ENCODE measurements at regions not wholly inside any gene's neighbourhood (a gene's known extent, or its start where the extent isn't known, plus 50 kb on each side); places are given as distances from the start of the nearest gene placed in this dataset.
"Not testable (repeated sequence)": the region's sequence is repeated elsewhere in the genome, so short reads cannot be mapped to it uniquely, and the experiment has no call there.

DNA sequence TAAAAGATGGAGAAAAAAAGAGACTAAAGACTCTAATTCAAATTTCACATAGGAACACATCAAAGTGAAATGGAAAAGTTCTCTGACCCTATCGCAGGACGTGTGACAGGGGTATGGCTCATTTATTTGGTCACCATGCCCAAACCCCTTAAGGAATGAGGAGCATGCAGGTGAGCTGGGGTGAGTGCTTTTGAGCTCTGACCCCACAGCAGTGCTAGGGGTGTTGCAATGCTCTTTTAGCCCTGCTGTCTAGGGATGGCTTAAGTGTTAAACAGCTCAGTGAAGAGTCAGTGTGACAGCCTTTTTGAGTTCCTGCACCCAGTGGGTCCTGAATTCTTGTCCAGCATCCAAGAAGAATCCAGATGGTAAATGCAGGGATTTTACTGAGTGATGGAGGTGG is 143.0 kb upstream of the ANKRD55 start:
- no peak for DNase-seq (ENCODE audit: low read depth, low spot score)
- Histone ChIP-seq H3K9me1 (ENCODE audit: control insufficient read depth, extremely low read depth, insufficient read depth, low read length) (no peaks in the 10 kb centered on the region), H2AFZ (ENCODE audit: control insufficient read depth, low read length) (no peak overlapping the region), H3K9ac (ENCODE audit: control insufficient read depth, extremely low read depth, insufficient read depth, low read length) (no peak overlapping the region), H3K4me1 (ENCODE audit: control insufficient read depth, extremely low read depth, insufficient read depth, low read length) (no peaks in the 10 kb centered on the region), H3K36me3 (ENCODE audit: control insufficient read depth in 2 of 2, extremely low read depth in 1 of 2, insufficient read depth in 2 of 2, low read length in 2 of 2) (no peaks in the 10 kb centered on the region), H3K4me2 (ENCODE audit: control insufficient read depth, extremely low read depth, insufficient read depth, low read depth, low read length) (no peak overlapping the region), H3K4me3 (ENCODE audit: control insufficient read depth in 2 of 3, extremely low read depth in 1 of 3, insufficient read depth in 2 of 3, low read depth in 1 of 3, low read length in 3 of 3) (no peak overlapping the region), H3K79me2 (ENCODE audit: control insufficient read depth, insufficient read depth, low read length) (no peaks in the 10 kb centered on the region), H3K9me3 (ENCODE audit: control insufficient read depth, low read depth, low read length) (no peaks in the 10 kb centered on the region), H3K27me3 (ENCODE audit: control insufficient read depth, extremely low read depth, insufficient read depth, low read length) (no peaks in the 10 kb centered on the region), H3K27ac (ENCODE audit: control insufficient read depth, insufficient read depth, low read length) (no peak overlapping the region), H4K20me1 (ENCODE audit: control insufficient read depth, extremely low read depth, insufficient read depth, low read length) (no peaks in the 10 kb centered on the region)
- TF ChIP-seq, protein P1, sequence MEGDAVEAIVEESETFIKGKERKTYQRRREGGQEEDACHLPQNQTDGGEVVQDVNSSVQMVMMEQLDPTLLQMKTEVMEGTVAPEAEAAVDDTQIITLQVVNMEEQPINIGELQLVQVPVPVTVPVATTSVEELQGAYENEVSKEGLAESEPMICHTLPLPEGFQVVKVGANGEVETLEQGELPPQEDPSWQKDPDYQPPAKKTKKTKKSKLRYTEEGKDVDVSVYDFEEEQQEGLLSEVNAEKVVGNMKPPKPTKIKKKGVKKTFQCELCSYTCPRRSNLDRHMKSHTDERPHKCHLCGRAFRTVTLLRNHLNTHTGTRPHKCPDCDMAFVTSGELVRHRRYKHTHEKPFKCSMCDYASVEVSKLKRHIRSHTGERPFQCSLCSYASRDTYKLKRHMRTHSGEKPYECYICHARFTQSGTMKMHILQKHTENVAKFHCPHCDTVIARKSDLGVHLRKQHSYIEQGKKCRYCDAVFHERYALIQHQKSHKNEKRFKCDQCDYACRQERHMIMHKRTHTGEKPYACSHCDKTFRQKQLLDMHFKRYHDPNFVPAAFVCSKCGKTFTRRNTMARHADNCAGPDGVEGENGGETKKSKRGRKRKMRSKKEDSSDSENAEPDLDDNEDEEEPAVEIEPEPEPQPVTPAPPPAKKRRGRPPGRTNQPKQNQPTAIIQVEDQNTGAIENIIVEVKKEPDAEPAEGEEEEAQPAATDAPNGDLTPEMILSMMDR (optimal IDR thresholded peaks at IDR 0.05 in 1 of 3, IDR thresholded peaks at IDR 0.05 in 1 of 3, conservative IDR thresholded peaks at IDR 0.05 in 1 of 3; ENCODE audit: extremely low read depth in 1 of 3, insufficient read depth in 2 of 3, low read length in 3 of 3) = no peak
- no peak for TF ChIP-seq EZH2 (IDR thresholded peaks at IDR 0.05; ENCODE audit: low read length)
- dilution Hi-C loops (cut with MboI; ENCODE audit: extremely low pct_ligation_motif_present, low sequenced_read_pairs) = no loop called here
- no peak for FAIRE-seq

- no peak overlapping the region for H3K4me2 ChIP-seq (ENCODE audit: control insufficient read depth, extremely low read depth, insufficient read depth, low read depth, low read length)
- no peak for FAIRE-seq
- H3K79me2 ChIP-seq (ENCODE audit: control insufficient read depth, insufficient read depth, low read length) = no peaks in the 10 kb centered on the region
Measured at GRCh38 chr5:56375011-56375410, 141.9 kb upstream of the ANKRD55 start.

GRCh38 chr5:56372491-56372890 is 139.4 kb upstream of the ANKRD55 start:
- H3K4me3 ChIP-seq (ENCODE audit: control insufficient read depth in 2 of 3, extremely low read depth in 1 of 3, insufficient read depth in 2 of 3, low read depth in 1 of 3, low read length in 3 of 3); H3K27me3 ChIP-seq (ENCODE audit: control insufficient read depth, extremely low read depth, insufficient read depth, low read length); H3K79me2 ChIP-seq (ENCODE audit: control insufficient read depth, insufficient read depth, low read length); H3K27ac ChIP-seq (ENCODE audit: control insufficient read depth, insufficient read depth, low read length); H3K9me1 ChIP-seq (ENCODE audit: control insufficient read depth, extremely low read depth, insufficient read depth, low read length); H3K9me3 ChIP-seq (ENCODE audit: control insufficient read depth, low read depth, low read length); dilution Hi-C loops (cut with MboI; ENCODE audit: extremely low pct_ligation_motif_present, low sequenced_read_pairs); H3K4me2 ChIP-seq (ENCODE audit: control insufficient read depth, extremely low read depth, insufficient read depth, low read depth, low read length); DNase-seq (ENCODE audit: low read depth, low spot score); H3K36me3 ChIP-seq (ENCODE audit: control insufficient read depth in 2 of 2, extremely low read depth in 1 of 2, insufficient read depth in 2 of 2, low read length in 2 of 2); H2AFZ ChIP-seq (ENCODE audit: control insufficient read depth, low read length); FAIRE-seq; H3K9ac ChIP-seq (ENCODE audit: control insufficient read depth, extremely low read depth, insufficient read depth, low read length); H4K20me1 ChIP-seq (ENCODE audit: control insufficient read depth, extremely low read depth, insufficient read depth, low read length); H3K4me1 ChIP-seq (ENCODE audit: control insufficient read depth, extremely low read depth, insufficient read depth, low read length): not testable (repeated sequence)

More at GRCh38 chr5:56375011-56375410, 141.9 kb upstream of the ANKRD55 start:
- TF ChIP-seq, protein P1 (optimal IDR thresholded peaks at IDR 0.05 in 1 of 3, IDR thresholded peaks at IDR 0.05 in 1 of 3, conservative IDR thresholded peaks at IDR 0.05 in 1 of 3; ENCODE audit: extremely low read depth in 1 of 3, insufficient read depth in 2 of 3, low read length in 3 of 3) = no peak
- no peak for TF ChIP-seq EZH2 (IDR thresholded peaks at IDR 0.05; ENCODE audit: low read length)
- Histone ChIP-seq H3K9me1 (ENCODE audit: control insufficient read depth, extremely low read depth, insufficient read depth, low read length) (no peaks in the 10 kb centered on the region), H3K27ac (ENCODE audit: control insufficient read depth, insufficient read depth, low read length) (no peak overlapping the region), H3K36me3 (ENCODE audit: control insufficient read depth in 2 of 2, extremely low read depth in 1 of 2, insufficient read depth in 2 of 2, low read length in 2 of 2) (no peaks in the 10 kb centered on the region), H3K4me1 (ENCODE audit: control insufficient read depth, extremely low read depth, insufficient read depth, low read length) (no peaks in the 10 kb centered on the region), H4K20me1 (ENCODE audit: control insufficient read depth, extremely low read depth, insufficient read depth, low read length) (no peaks in the 10 kb centered on the region), H3K9ac (ENCODE audit: control insufficient read depth, extremely low read depth, insufficient read depth, low read length) (no peak overlapping the region), H3K9me3 (ENCODE audit: control insufficient read depth, low read depth, low read length) (no peaks in the 10 kb centered on the region), H3K27me3 (ENCODE audit: control insufficient read depth, extremely low read depth, insufficient read depth, low read length) (no peaks in the 10 kb centered on the region), H2AFZ (ENCODE audit: control insufficient read depth, low read length) (no peak overlapping the region), H3K4me3 (ENCODE audit: control insufficient read depth in 2 of 3, extremely low read depth in 1 of 3, insufficient read depth in 2 of 3, low read depth in 1 of 3, low read length in 3 of 3) (no peak overlapping the region)
- dilution Hi-C loops (cut with MboI; ENCODE audit: extremely low pct_ligation_motif_present, low sequenced_read_pairs) = no loop called here
- DNase-seq (ENCODE audit: low read depth, low spot score) = no peak
